AG04449 (cell line): ENCODE measurements at regions not wholly inside any gene's neighbourhood (a gene's known extent, or its start where the extent isn't known, plus 50 kb on each side); places are given as distances from the start of the nearest gene placed in this dataset.
"Not testable (repeated sequence)": the region's sequence is repeated elsewhere in the genome, so short reads cannot be mapped to it uniquely, and the experiment has no call there.

Source experiments
- CTCF ChIA-PET: fragments of 350-600 bp; formaldehyde crosslinking; extraction: SDS; loops from one replicate; lab custom pipeline; 2021; ENCODE audit warnings: antibody characterized with exemption; lab: Yijun Ruan, JAX
- POLR2A ChIA-PET: fragments of 400-600, 350-600 bp; formaldehyde crosslinking; extraction: SDS; loops from one replicate; lab custom pipeline; 2020; ENCODE audit warnings: antibody characterized with exemption, inconsistent platforms; lab: Yijun Ruan, JAX
- DNase-seq: peaks from one replicate; pipeline ENCODE4 v3.0.0-alpha.2; 2010; ENCODE audit warnings: low read depth, low spot score
- H3K4me3 ChIP-seq: 2 replicates; pipeline ENCODE4 v1.5.1; 2011; ENCODE audit warnings: low read depth, mild to moderate bottlenecking, control low read depth, low read length
- CTCF ChIP-seq: IDR thresholded peaks from one replicate; pipeline ENCODE4 v1.5.1; 2011; ENCODE audit warnings: mild to moderate bottlenecking, moderate library complexity, low read length, control low read depth, inconsistent platforms; ENCODE audit not compliant: insufficient read depth; ENCODE audit errors: missing control alignments

- ChIA-PET CTCF (no interaction called here), POLR2A (no interaction called here)
- DNase-seq: no peak
- no peak for TF ChIP-seq CTCF
- H3K4me3 ChIP-seq: no peak overlapping the region
These were observed 180.7 kb upstream of the GK2 start for GRCh38 chr4:79588679-79589078.

- DNase-seq, POLR2A ChIA-PET, H3K4me3 ChIP-seq, CTCF ChIA-PET: not testable (repeated sequence)
These were observed 179.2 kb upstream of the GK2 start for GRCh38 chr4:79587207-79587606.

GRCh38 chr4:79585834-79586233 is 177.8 kb upstream of the GK2 start:
- no peak overlapping the region for H3K4me3 ChIP-seq
- ChIA-PET CTCF (no interaction called here), POLR2A (no interaction called here)
- TF ChIP-seq CTCF: no peak
- DNase-seq: no peak

- DNase-seq: no peak
- CTCF ChIA-PET: no interaction called here
- POLR2A ChIA-PET: no interaction called here
- TF ChIP-seq CTCF: no peak
- no peak overlapping the region for H3K4me3 ChIP-seq
These were observed 177.3 kb upstream of the GK2 start for GRCh38 chr4:79585330-79585729.

- H3K4me3 ChIP-seq: no peak overlapping the region
- POLR2A ChIA-PET: no interaction called here
- TF ChIP-seq CTCF: no peak
- CTCF ChIA-PET: no interaction called here
- no peak for DNase-seq
These were observed 176.9 kb upstream of the GK2 start for GRCh38 chr4:79584902-79585301.

GRCh38 chr4:79584352-79584751 is 176.3 kb upstream of the GK2 start:
- DNase-seq: no peak
- POLR2A ChIA-PET: no interaction called here
- TF ChIP-seq CTCF: no peak
- H3K4me3 ChIP-seq: no peak overlapping the region
- CTCF ChIA-PET: no interaction called here

- CTCF ChIA-PET: interaction anchor here (1.2 kb wide), 1 partner anchor 626 kb away, joined by 4 read pairs; no protein-coding TSS in a partner anchor
- no peak for TF ChIP-seq CTCF
- H3K4me3 ChIP-seq: no peak overlapping the region
- POLR2A ChIA-PET: no interaction called here
- no peak for DNase-seq
These were observed 170.6 kb upstream of the GK2 start for GRCh38 chr4:79578606-79579005.
